ENCODE measurements at regions not wholly inside any gene's neighbourhood (a gene's known extent, or its start where the extent isn't known, plus 50 kb on each side); places are given as distances from the start of the nearest gene placed in this dataset.
"Not testable (repeated sequence)": the region's sequence is repeated elsewhere in the genome, so short reads cannot be mapped to it uniquely, and the experiment has no call there.

DNA sequence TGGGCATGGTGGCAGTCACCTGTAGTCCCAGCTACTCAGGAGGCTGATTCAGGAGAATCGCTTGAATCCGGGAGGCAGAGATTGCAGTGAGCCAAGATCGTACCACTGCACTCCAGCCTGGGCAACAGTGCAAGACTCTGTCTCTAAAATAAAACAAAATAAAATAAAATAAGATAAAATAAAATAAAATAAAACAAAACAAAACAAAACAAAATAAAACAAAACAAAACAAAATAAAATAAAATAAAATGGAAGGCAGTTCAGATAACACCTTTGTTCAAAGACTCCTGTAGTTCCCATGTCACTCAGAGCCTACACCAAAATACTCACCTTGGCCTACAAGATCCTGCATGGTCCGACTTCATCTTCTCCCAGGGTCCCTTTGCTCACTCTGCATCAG, 61.3 kb downstream of the SYF2 start:
- not testable (repeated sequence) for DNase-seq (ENCODE audit: low read depth in 3 of 3)

- no peak for DNase-seq (ENCODE audit: low read depth in 3 of 3)
Observed at GRCh38 chr1:25170439-25170838, 61.9 kb downstream of the SYF2 start.

DNA sequence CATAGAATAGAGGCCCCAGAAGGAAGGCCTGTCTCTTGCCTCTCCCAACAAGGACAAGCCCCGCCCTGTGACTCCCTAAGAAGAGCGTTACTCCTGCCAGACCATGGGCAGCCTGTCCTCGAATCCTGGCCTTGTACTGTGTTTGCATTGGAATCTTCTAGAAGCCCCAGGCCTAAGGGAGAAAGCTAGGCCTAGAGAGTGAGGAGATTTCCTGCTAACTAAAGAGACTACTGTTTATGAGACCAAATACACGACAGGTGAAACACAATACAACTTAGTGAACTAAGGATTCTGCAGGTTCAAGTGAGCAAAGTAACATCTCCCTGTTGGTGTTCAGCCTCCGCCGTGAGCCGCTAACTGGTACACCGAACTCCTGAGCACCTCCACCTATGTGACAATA, 62.7 kb downstream of the SYF2 start:
- no peak for DNase-seq (ENCODE audit: low read depth in 3 of 3)

- no peak for DNase-seq (ENCODE audit: low read depth in 3 of 3)
Observed at GRCh38 chr1:25169168-25169567, 63.1 kb downstream of the SYF2 start.

DNA sequence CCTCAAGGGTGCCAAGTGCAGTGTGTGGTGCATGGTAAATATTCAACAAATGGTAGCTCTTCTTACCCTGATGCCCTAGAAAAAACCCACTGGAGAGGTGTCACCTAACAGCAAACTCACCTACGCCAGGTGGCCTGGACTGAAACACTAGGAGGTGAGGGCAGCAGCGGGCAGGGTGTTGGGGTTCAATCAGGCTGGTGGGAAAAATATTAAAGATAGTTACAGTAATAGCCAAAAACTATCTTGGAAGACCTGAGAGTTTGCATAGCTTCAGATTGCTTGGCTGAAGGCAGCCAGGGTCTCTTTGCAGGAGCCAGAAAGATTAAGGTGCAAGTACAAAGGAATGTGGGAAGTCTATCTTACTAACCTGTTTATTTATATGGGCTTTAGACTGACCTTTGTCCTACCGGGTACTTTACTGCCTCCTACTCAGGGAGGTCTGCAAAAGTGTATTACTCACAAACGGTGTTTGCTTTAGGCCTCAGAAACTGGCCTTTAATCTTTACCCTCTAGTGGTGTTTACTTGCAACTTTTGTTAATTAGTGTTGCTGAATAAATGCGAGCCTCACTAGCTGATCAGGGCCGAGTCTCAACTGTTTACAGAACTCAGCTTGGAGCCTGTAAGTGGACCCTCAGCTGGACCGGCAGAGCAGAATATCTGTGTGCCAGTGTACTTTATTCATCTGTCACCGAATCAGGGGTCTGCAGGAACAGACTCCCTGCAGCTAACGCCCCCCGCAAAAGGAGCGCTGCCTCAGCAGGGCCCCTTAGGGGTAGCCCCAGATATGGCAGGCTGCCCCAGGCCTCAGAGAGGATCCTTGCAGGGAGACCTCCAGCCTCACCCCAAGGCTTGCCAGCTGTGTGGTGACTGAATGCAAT, 63.9 kb downstream of the SYF2 start:
- no peak for DNase-seq (ENCODE audit: low read depth in 3 of 3)

- no peak for DNase-seq (ENCODE audit: low read depth in 3 of 3)
Observed at GRCh38 chr1:25167269-25168192, 64.8 kb downstream of the SYF2 start.

DNA sequence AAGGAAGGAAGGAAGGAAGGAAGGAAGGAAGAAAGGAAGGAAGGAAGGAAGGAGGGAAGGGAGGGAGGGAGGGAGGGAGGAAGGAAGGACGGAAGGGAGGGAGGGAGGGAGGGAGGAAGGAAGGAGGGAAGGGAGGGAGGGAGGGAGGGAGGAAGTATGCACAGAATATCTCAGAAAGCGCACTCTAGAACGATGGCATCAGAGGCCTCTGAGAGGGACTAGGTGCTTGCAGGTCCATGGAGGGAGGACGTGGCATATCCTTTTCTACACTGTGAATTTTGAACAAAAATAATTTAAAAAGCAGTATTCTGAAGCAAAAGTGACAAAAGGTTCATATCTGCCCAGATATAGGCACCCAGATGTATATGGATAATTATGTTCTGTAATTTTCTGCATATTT, 65.5 kb downstream of the SYF2 start:
- no peak for DNase-seq (ENCODE audit: low read depth in 3 of 3)

DNA sequence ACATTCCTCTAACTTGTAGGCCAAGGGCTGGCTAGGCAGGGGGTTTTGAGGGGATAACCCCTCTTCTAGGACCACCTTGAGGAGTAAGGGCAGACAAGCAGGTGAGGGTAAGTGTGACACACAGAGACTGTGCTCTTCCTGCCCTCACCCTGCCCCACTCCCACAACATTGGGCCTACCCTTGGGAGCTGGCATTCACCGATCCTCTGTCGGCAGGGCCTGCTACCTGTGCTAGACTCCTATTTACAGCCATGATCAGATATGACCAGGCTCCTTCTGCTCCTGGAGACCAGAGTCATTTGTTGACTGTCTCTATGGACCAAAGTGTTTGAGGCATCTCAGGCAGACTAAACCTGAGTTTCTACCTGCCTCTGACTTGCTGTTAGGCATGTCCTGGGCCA, 68.3 kb downstream of the SYF2 start:
- no peak for DNase-seq (ENCODE audit: low read depth in 3 of 3)

DNA sequence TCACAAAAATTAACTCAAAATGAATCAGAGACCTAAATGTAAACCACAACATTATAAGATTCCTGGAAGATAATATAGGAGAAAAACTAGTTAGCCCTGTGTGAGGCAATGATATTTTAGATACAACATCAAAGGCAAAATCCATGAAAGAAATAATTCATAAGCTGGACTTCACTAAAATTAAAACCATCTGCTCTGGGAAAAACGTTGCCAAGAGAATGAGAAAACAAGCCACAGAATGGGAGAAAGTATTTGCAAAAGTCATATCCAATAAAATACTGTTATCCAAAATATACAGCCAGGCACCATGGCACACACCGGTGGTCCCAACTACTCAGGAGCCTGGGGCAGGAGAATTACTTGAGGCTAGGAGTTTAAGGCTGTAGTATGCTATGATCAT, 70.3 kb downstream of the SYF2 start:
- DNase-seq (ENCODE audit: low read depth in 3 of 3), result no peak

- no peak for DNase-seq (ENCODE audit: low read depth in 3 of 3)
Observed at GRCh38 chr1:25157846-25158245, 74.5 kb downstream of the SYF2 start.

DNA sequence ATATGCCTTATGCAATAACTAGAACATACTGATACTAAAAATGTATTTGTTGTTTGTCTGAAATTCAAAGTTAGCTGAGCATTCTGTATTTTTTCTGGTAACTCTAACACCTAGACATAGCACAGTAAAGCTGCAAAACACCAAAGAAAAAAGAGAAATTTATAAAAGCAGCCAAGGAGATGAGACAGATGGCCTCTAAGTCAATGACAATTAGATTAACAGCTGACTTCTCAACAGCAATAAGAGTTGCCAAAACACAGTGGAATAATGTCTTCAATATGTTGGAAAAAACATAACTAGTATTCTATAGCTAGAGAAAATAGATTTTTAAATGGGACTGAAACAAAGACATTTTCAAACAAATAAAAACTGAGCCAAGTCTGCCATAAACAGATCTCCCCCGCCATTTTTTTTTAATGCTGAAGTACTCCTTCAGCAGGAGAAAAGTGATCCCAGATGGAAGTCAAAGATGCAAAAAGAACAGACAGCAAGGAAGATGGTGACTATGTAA, 81.3 kb downstream of the SYF2 start:
- no peak for DNase-seq (ENCODE audit: low read depth in 3 of 3)

GRCh38 chr1:25148673-25149300, 83.5 kb downstream of the SYF2 start:
- DNase-seq (ENCODE audit: low read depth in 3 of 3), result peak in 1 of 3 donors; percentile 11

DNA sequence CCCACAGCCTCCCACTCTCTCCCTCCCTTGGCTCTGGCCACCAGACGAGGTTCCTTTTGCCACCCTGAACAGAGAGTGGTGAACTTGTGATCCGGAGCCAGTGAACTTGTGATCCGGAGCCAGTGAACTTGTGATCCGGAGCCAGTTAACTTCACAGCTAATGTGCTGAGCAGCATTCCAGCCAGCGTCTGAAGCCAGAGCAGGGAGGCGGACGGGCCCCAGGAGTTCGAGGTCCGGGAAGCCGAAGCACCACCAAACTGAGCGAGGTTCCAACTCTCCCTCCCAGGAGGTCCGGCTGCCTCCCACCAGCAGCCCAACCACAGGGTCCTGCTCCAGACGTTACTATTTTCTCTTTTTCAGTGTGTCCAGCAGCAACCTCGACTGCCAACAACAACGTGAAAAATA, 85.8 kb downstream of the SYF2 start:
- DNase-seq (ENCODE audit: low read depth in 3 of 3), result no peak

DNA sequence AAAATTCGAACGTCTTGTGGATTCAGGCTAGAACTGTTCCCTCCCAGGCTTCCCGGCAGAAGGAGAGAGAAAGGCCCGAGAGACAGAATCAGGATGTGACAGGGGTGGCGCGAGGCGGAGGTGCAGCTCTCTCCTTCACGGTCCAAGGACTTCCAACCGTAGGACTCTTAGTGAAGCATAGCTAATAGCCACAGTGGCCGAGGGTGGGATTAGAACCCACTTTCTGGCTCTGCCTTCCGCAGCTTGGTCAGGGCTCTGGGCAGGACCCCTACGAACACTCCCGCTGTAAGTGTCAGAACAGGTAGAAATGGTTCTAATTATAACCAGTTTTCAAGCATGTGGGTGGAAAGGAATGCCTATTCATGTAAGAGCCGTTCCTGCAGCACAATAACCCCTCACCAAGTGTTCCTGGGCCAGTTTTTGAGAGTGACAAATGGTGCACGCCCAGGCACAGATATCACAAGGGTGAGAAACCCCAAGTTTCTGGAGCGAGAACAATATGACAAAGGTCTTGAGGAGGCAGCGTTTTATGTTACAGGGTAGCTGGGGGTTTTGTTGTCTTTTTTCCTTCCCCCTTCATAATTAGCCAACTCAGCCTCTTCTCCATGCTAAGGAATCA, 86.4 kb downstream of the SYF2 start:
- no peak for DNase-seq (ENCODE audit: low read depth in 3 of 3)

- DNase-seq (ENCODE audit: low read depth in 3 of 3), result no peak
Observed at GRCh38 chr1:25140073-25140797, 92.1 kb downstream of the SYF2 start.

GRCh38 chr1:25137521-25138395, 94.5 kb downstream of the SYF2 start:
- no peak for DNase-seq (ENCODE audit: low read depth in 3 of 3)

DNA sequence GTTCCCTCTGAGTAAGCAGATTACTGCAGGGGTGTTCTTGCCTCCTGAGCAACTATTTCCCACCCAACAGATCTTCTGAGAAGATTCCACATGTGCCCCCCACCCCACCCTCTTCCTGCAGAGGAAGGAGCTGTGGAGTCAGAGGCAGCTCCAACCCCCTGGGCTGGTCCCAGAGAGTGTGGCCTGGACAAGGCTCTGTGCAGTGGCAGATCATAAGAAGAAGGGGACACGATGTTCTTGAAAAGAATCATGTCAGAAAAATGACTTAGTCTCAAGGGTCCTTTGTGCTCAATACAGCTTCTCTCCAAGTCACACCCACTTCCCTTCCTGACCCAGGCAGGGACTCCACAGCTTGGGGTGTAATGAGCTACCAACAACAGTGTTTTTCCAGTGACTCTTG, 95.2 kb downstream of the SYF2 start:
- no peak for DNase-seq (ENCODE audit: low read depth in 3 of 3)

GRCh38 chr1:25135909-25136308, 96.4 kb downstream of the SYF2 start:
- DNase-seq (ENCODE audit: low read depth in 3 of 3), result no peak

DNA sequence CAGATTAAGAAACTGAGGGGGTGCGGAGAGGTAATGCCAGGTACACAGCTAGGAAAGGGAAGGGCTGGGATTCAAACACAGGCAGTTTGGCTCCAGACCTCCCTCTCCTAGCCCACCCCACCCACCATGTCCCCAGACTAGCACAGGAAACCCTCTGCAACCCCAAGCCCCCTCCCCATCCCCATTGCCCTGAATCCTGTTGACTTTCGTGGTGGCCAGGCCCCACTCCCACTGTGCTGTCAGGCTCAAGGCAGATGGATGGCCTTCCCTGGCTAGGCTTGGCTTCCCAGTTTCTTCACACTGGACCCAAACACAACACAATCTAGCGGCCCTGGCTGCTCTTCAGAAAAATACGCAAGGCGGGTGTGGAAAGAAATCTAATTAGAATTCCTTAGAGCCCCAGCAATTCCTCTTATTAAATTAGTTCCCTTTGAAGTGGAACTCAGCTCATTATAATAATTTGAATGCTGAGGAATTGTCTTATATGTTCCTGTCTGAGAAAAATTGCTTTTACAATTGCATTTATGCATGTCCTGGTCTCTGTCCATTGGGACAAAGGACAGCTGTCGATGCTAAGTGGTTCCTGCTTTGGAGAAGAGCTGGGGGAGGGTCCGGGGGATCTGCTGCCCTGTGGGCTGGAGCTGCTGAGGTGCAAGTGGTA, 97.4 kb downstream of the SYF2 start:
- DNase-seq (ENCODE audit: low read depth in 3 of 3), result no peak
